K562 (cell line): ENCODE measurements at regions not wholly inside any gene's neighbourhood (a gene's known extent, or its start where the extent isn't known, plus 50 kb on each side); places are given as distances from the start of the nearest gene placed in this dataset.

ENCODE experiments used
- HMGN3 ChIP-seq: IDR thresholded peaks from 2 replicates; pipeline ENCODE4 v1.6.1; 2011; ENCODE audit warnings: borderline replicate concordance, low read depth, mild to moderate bottlenecking, mixed read lengths, low read length; ENCODE audit not compliant: insufficient read length; ENCODE audit errors: extremely low read depth
- MAX ChIP-seq: sonication (generic); formaldehyde crosslinking; IDR thresholded peaks from 2 replicates; pipeline ENCODE4 v1.9.0; 2022; ENCODE audit warnings: mild to moderate bottlenecking, missing genetic modification reagents
- MYNN ChIP-seq, 2 experiments: sonication (generic); formaldehyde crosslinking in 1 of 2; IDR thresholded peaks; 2 replicates each; pipeline versions ENCODE4 v1.5.0 to v1.6.1; 2016 to 2020; ENCODE audit warnings: antibody characterized with exemption in 1 of 2, missing genetic modification reagents in 1 of 2
- NRF1 ChIP-seq, 2 experiments: fragments of 450-650 bp; IDR thresholded peaks in 1 of 2; conservative IDR thresholded peaks in 1 of 2; 2 replicates each; pipeline ENCODE4 v1.6.1; 2014; ENCODE audit warnings: mild to moderate bottlenecking in 2 of 2
- SETDB1 ChIP-seq: IDR thresholded peaks from one replicate; pipeline ENCODE4 v1.6.1; 2012; ENCODE audit warnings: low read length, control low read depth, inconsistent platforms
- SMC3 ChIP-seq: conservative IDR thresholded peaks from 2 replicates; pipeline ENCODE4 v1.6.1; 2011; ENCODE audit warnings: low read depth, low read length, improper control_type of control experiment; ENCODE audit not compliant: insufficient read depth

DNA sequence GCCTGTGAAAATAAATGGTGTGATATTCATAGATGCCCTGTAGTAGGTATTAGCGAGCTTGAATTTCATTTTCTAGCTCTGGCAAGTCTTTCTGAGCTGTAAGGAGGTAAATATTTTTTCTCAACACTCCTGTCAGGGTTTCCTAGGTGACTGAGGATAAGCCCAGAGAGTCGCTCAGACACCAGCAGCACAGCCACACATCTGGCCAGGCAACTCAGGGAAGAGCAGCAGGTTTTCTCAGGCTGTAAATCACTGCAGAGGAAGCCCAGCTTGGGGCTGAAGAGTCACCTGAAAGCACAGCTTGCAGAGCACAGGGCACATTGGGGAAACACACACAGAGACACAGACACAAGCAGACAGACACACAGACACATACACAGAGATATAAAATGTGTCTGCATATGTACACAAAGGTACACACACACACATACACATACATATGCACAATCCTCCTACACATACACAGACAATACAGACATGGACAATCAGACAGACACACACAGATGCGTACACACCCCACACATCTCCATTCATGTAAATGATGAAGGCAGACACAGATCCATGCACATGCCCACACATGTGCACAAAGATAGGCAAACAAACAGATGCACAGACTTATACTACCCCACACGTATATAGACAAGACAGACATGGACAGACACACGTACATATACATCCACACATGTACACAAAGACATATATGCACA, 232.0 kb upstream of the TMTC1 start:
- no peak for TF ChIP-seq MAX
- no peak for TF ChIP-seq SETDB1
- TF ChIP-seq SMC3, result no peak
- TF ChIP-seq HMGN3, result no peak
- TF ChIP-seq MYNN (IDR thresholded peaks at IDR 0.05), result no peak
- TF ChIP-seq MYNN (CRISPR knock-in tag; IDR thresholded peaks at IDR 0.05), result no peak
- TF ChIP-seq NRF1 (conservative IDR thresholded peaks at IDR 0.05 in 1 of 2, IDR thresholded peaks at IDR 0.05 in 1 of 2), result no peak
